GM13976 (cell line): ENCODE measurements at regions not wholly inside any gene's neighbourhood (a gene's known extent, or its start where the extent isn't known, plus 50 kb on each side); places are given as distances from the start of the nearest gene placed in this dataset.

Experiments used
- DNase-seq: peaks from one replicate; pipeline ENCODE4 v3.0.0; 2012; ENCODE audit warnings: low spot score
- in situ Hi-C: fragments of 300-500 bp; cut with MboI; formaldehyde crosslinking; loops from one replicate; pipeline ENCODE4 v1.12.0; 2022; ENCODE audit warnings: low sequenced_read_pairs, mixed read lengths, inconsistent platforms; ENCODE audit not compliant: unreplicated experiment
- TF ChIP-seq, protein P1 (sequence below): IDR thresholded peaks from 2 replicates; pipeline ENCODE4 v1.5.1; 2012; ENCODE audit warnings: borderline replicate concordance, mild to moderate bottlenecking; ENCODE audit not compliant: insufficient read depth; ENCODE audit errors: extremely low read depth, missing control alignments, control extremely low read depth

DNA sequence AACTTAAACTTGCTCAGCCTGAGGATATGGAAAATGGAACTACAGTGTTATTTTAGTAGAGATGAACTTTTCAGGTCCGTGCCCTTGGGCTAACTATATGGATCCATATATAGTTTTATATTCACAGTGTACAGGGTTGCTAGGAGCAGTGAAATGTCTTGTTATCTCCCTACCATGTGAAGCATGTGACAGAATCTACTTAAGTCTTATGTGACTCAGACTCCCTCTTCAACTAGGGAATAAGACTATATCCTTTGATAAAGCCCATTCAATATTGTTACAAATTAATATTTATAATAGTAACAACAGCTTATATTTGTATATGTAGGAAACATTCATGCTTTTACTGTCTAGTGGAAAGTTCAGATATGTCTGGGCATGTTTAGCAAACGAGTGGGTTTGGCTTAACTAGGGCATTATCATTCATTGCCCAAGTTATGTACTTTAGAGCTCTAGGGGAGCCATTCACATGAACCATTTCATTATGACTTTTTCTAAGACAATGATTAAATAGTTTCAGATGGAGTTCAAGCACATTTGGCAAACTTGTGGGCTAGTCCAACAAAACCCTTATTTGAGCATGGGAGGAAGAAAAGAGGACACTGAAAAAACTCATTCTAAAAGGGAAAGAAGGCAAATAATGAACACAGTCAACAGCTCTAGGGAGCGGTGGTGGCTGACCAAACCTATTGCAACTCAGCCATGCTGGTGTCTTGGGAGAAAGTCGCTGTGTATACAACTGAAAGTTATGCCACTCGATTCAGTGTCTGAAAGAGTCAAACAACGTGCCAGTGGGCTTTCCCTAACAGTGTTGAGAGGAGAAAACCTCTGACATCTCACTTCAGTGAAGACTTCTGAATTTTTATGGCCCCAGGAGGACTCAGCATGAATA is 305.9 kb upstream of the G2E3 start:
- in situ Hi-C loops, result no loop called here
- TF ChIP-seq, protein P1, sequence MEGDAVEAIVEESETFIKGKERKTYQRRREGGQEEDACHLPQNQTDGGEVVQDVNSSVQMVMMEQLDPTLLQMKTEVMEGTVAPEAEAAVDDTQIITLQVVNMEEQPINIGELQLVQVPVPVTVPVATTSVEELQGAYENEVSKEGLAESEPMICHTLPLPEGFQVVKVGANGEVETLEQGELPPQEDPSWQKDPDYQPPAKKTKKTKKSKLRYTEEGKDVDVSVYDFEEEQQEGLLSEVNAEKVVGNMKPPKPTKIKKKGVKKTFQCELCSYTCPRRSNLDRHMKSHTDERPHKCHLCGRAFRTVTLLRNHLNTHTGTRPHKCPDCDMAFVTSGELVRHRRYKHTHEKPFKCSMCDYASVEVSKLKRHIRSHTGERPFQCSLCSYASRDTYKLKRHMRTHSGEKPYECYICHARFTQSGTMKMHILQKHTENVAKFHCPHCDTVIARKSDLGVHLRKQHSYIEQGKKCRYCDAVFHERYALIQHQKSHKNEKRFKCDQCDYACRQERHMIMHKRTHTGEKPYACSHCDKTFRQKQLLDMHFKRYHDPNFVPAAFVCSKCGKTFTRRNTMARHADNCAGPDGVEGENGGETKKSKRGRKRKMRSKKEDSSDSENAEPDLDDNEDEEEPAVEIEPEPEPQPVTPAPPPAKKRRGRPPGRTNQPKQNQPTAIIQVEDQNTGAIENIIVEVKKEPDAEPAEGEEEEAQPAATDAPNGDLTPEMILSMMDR, result no peak
- DNase-seq, result no peak

DNA sequence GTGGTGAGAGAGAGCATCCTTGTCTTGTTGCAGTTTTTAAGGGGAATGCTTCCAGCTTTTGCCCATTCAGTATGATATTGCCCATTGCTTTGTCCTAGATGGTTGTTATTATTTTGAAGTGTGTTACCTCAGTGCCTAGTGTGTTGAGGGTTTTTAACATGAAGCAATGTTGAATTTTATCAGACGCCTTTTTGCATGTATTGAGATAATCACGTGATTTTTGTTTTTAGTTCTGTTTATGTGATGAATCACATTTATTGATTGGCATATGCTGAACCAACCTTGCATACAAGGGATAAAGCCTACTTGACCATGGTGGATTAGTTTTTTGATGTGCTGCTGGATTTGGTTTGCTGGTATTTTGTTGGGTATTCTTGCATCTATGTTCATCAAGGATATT is 302.3 kb upstream of the G2E3 start:
- DNase-seq, result no peak
- in situ Hi-C loops, result no loop called here
- TF ChIP-seq, protein P1, result no peak

DNA sequence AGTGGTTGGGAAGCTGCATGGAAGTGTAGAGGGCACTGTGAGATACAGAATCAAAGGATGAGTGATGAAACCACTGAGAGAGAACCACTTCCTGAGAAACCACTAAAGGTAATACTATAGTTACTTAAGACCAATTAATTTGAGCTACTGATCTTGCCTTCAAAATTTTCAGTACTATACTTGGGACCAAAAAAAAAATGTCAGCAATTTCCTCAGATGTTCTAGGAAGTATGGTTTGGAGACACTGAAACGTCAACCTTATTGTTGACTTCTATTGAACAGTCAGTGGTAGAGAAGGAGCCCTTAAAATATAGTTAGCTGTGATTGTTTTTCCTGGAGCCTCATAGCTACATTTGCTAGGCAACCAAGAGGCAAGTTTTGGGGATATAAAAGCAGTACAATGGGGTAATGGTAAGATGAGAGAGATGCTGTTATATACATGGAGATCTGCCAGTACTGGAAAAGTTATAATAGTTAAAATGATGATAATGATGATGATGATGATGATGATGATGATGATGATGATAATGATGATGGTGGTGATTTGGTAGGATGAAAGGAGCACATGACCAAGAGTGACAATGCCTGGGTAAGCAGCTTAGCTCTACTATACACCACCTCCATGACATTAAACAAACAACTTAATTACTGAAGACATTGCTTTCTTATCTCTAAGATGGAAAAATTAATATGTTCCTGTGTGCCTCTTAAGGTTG is 300.9 kb upstream of the G2E3 start:
- TF ChIP-seq, protein P1, result no peak
- in situ Hi-C loops, result no loop called here
- DNase-seq, result no peak

DNA sequence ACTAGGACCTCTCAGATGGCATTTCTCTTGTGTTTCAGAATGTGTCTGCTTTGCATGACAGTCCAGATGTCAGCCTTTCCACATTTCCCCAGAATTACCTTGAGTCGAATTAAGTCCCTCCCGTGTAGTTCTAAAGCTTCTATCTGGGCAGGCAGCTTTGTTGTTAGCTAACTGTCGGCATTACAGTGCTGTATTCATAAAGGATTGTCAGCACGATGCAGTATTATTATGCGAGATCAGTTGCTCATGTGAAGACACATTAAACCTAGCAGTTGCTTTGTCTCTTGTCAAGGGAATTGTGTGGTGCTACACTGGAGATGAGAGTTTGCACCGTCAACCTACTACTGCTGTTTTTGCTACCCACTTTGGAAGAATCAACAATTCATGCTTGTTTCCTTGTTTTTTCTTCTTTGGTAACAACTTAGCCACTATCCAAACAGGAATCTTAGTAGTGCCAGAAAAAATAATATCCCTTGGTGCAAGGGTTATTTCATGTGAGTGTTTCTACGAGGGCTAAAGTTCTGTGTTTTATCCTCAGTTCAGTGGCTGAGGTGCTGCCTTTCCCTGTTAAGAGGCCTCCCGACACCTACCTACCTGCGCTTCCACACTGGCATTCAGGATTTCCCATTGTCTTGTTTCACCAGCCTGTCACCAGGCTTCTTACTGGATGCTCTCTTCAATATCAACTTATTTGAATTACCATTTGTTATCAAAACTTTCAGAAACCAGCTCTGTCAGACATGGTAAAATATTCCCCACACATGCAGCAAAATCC is 297.9 kb upstream of the G2E3 start:
- in situ Hi-C loops, result no loop called here
- DNase-seq, result no peak
- TF ChIP-seq, protein P1, result no peak

DNA sequence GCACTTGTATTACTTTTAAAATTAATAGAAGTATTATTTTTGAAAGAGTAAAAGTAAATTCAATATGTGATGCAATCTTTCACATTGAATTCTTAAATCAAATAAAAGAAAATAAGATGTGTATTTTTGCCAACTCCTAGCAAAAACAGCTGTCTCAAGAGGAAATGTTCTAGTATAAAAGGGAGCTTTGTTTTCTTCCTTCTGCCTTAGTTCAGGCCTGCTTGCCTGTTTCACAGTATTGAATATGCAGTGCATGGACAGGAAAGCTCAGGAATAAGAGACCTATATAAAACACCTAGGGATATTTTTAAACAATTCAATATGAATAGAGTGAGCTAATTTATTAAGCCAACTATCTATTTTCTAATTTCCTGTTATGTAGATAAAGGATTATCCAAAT is 294.8 kb upstream of the G2E3 start:
- DNase-seq, result no peak
- in situ Hi-C loops, result no loop called here
- TF ChIP-seq, protein P1, result no peak

DNA sequence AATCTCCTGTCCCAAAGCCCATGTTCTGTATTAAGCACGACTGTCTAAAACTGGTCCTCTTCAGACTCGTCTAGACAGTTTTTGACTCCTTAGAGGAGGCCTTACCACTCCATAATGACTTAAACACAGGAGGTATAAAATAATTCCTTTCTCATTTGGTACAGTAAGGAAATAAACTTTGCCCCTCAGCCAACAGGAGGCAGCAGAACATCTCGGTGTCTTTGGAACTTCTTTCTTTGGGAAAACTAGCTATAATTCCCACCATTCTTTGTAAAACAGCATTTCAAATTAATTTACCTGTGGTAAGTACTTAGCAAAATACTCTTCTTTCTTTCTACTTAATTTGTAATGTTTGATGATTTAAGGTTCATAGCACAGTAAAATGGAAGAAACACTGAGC is 292.7 kb upstream of the G2E3 start:
- in situ Hi-C loops, result no loop called here
- TF ChIP-seq, protein P1, result no peak
- no peak for DNase-seq
